ENCODE measurements at regions not wholly inside any gene's neighbourhood (a gene's known extent, or its start where the extent isn't known, plus 50 kb on each side); places are given as distances from the start of the nearest gene placed in this dataset.

GRCh38 chr11:106158406-106158805, 80.9 kb downstream of the AASDHPPT start:
- H3K27me3 Mint-ChIP-seq (ENCODE audit: low read depth): no peaks in the 10 kb centered on the region
- Histone ChIP-seq H3K14ac (ENCODE audit: insufficient read depth, low read length) (no peak overlapping the region), H3K18ac (ENCODE audit: insufficient read length, low read depth, low read length) (no peak overlapping the region), H4K8ac (replicated peaks; ENCODE audit: insufficient read length, low read depth, low read length) (no peak overlapping the region), H3K79me1 (ENCODE audit: insufficient read depth, low read depth, low read length, poor library complexity, severe bottlenecking) (no peaks in the 10 kb centered on the region), H2AFZ (ENCODE audit: low read length) (no peak overlapping the region), H3K9me3 (ENCODE audit: control insufficient read depth, low read depth, low read length) (no peaks in the 10 kb centered on the region), H3K4me1 (ENCODE audit: insufficient read depth, low read length) (no peaks in the 10 kb centered on the region), H2AK5ac (ENCODE audit: insufficient read length, low read length) (no peak overlapping the region), H3K27me3 (ENCODE audit: insufficient read depth, low read length) (no peaks in the 10 kb centered on the region), H3K9ac (ENCODE audit: extremely low read depth, insufficient read length, low read length) (no peak overlapping the region), H3T11ph (ENCODE audit: low read length) (no peak overlapping the region), H3K56ac (ENCODE audit: insufficient read length, low read depth, low read length) (no peak overlapping the region), H2BK20ac (ENCODE audit: low read depth, low read length, poor library complexity, severe bottlenecking) (no peak overlapping the region), H3K27ac (ENCODE audit: insufficient read length, low read depth, low read length) (no peak overlapping the region), H3K23me2 (ENCODE audit: insufficient read length, low read depth, low read length, poor library complexity, severe bottlenecking) (no peaks in the 10 kb centered on the region), H2BK5ac (ENCODE audit: insufficient read length, low read length) (no peak overlapping the region), H4K5ac (ENCODE audit: insufficient read length, low read depth, low read length) (no peak overlapping the region), H3K23ac (ENCODE audit: insufficient read length, low read depth, low read length) (no peak overlapping the region), H2BK15ac (ENCODE audit: low read depth, low read length) (no peak overlapping the region), H4K20me1 (ENCODE audit: control insufficient read depth, insufficient read depth, insufficient read length) (no peaks in the 10 kb centered on the region), H4K91ac (ENCODE audit: insufficient read length, low read depth, low read length) (no peak overlapping the region), H3K79me2 (ENCODE audit: insufficient read depth, low read length) (no peaks in the 10 kb centered on the region), H3K4ac (ENCODE audit: low read depth, low read length) (no peak overlapping the region), H2BK12ac (ENCODE audit: insufficient read length, low read depth, low read length) (no peak overlapping the region), H3K4me2 (ENCODE audit: insufficient read depth, insufficient read length, low read length) (no peak overlapping the region), H2BK120ac (ENCODE audit: low read depth, low read length, poor library complexity, severe bottlenecking) (no peak overlapping the region)
- DNase-seq: no peak
- no CpG with 5 or more reads among the region's 3 CpGs for WGBS (ENCODE audit: extremely low coverage, insufficient read length, low lambda C conversion rate)
- peaks cover 7 to 11% of the 10 kb centered on the region in 2 experiments; a peak in 3 of 4 replicates for H3K4me1 Mint-ChIP-seq
- no peak overlapping the region for H3K27ac Mint-ChIP-seq
- peaks cover 18% of the 10 kb centered on the region in 2 experiments for H3K9me3 Mint-ChIP-seq
- peaks cover 10 to 18% (median 13%) of the 10 kb centered on the region in 3 experiments; a peak in 6 of 7 replicates for H3K36me3 Mint-ChIP-seq (ENCODE audit: insufficient read depth in 1 of 3, low read depth in 3 of 3)
- TF ChIP-seq CTCF (conservative IDR thresholded peaks at IDR 0.05): no peak
- H3K4me3 Mint-ChIP-seq: no peak overlapping the region

All from H9 (cell line).